HG03354 (cell line): ENCODE measurements at regions not wholly inside any gene's neighbourhood (a gene's known extent, or its start where the extent isn't known, plus 50 kb on each side); places are given as distances from the start of the nearest gene placed in this dataset.
"Not testable (repeated sequence)": the region's sequence is repeated elsewhere in the genome, so short reads cannot be mapped to it uniquely, and the experiment has no call there.

Experiments used
- ATAC-seq: cut with Tn5 transposase; IDR thresholded peaks from one replicate; pipeline ENCODE4 v1.9.1; 2021; ENCODE audit warnings: mild to moderate bottlenecking; ENCODE audit not compliant: unreplicated experiment, poor library complexity, severe bottlenecking

GRCh38 chr3:178329936-178330335 is 206.3 kb upstream of the KCNMB2 start:
- ATAC-seq: no peak

GRCh38 chr3:178334239-178334638 is 202.0 kb upstream of the KCNMB2 start:
- no peak for ATAC-seq

GRCh38 chr3:178336336-178336735 is 199.9 kb upstream of the KCNMB2 start:
- no peak for ATAC-seq

- ATAC-seq: no peak
Measured at GRCh38 chr3:178340506-178340905, 195.7 kb upstream of the KCNMB2 start.

- ATAC-seq: no peak
Measured at GRCh38 chr3:178341636-178342035, 194.6 kb upstream of the KCNMB2 start.

DNA sequence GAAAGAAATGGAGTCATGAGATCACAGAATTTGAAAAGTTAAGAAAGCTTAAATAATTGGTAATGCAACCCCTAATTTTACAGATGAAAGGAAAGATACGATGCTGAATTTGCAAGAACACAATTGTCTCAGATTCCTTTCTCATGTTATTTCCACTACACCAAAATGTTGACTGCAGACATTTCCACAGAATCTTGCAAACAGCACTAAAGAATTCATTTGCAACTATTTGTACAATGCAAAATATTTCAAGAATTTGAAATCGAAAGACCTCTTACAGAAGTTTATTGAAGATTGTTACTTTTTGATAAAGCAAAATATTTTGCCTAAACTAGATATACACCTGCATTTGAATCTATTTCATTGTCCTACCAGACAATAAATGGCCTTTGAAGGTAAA is 194.1 kb upstream of the KCNMB2 start:
- ATAC-seq: no peak

DNA sequence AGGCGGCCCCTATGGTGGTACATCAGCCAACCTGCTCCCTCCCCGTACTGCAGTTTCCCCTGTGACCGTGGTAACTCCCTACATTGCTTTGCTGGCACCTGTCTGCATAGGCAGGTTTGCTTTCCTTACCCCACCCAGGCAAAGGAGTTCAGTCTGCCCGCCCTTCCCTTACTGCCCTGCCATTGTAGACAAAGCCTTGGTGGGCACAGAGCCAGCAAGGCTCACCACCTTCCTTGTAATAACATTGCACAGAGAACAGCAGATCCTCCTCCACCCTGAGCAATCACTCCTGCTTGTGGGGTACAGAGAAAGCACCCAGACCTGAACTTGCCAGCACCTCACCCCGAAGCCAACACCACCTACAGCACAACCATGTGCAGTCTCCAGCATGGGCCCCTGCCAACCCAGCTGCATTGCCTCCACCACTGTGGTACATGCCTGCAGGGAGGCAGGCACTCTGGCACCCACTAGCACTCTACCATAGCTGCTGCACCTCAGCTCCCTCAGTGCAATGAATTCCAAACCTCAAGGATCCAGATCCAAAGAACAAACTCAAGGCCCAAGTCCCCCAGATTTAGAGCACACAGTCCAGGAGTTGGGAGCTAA is 192.7 kb upstream of the KCNMB2 start:
- ATAC-seq: no peak

GRCh38 chr3:178345944-178346343 is 190.3 kb upstream of the KCNMB2 start:
- ATAC-seq: no peak

GRCh38 chr3:178348561-178349217 is 187.5 kb upstream of the KCNMB2 start:
- not testable (repeated sequence) for ATAC-seq

GRCh38 chr3:178349218-178349596 is 187.0 kb upstream of the KCNMB2 start:
- not testable (repeated sequence) for ATAC-seq

- ATAC-seq: no peak
Measured at GRCh38 chr3:178350763-178351162, 185.5 kb upstream of the KCNMB2 start.

GRCh38 chr3:178352326-178353005 is 183.8 kb upstream of the KCNMB2 start:
- ATAC-seq: no peak

DNA sequence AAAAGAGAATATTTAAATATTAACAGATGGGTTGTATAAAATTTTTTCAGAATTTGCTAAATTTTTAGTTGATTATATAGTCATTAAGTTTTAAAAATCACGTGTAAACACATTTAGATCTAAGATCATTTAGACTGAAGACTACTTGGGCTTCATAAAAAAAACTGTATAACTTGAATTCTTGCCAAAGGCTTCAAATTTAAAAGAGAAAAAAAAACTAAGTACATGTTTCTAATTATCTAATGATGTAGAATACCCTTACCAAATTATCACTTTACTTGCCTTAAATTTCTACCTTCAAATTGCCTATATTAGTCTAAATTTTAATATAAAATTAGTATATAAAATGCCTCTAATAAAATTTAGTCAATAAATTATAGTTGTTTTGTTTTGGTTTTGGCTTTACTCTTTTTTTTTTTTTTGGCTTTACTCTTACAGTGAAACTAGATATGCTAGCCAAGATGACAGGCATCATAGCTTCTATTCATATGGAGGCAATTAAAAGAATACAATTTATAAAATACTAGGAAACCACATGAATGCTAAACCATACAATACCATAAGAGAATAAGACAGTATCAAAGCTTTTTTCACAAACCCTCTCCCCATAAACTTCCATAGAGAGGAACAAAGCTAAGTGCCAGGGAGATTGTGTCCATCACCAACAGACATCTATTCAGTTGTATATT is 183.1 kb upstream of the KCNMB2 start:
- ATAC-seq: no peak

DNA sequence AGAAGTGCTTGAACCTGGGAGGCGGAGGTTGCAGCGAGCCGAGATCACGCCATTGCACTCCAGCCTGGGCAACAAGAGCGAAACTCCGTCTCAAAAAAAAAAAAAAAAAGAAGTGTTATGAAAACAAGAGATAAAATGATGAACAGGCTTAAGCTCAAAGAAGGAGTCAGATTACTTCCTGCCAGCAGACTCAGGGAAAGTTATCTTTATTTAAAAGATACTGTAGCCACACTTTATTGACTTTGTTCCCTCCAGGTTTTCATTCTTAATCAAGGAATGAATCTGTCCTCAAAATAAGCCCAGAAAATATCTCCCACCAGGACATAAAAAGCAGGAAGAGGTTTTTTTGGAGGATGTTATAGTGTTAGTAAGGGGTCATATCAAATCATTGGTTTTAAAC is 176.5 kb upstream of the KCNMB2 start:
- no peak for ATAC-seq

- not testable (repeated sequence) for ATAC-seq
Measured at GRCh38 chr3:178363048-178363447, 173.2 kb upstream of the KCNMB2 start.

- ATAC-seq: no peak
Measured at GRCh38 chr3:178367817-178368617, 168.2 kb upstream of the KCNMB2 start.

GRCh38 chr3:178369006-178369405 is 167.2 kb upstream of the KCNMB2 start:
- ATAC-seq: no peak

- no peak for ATAC-seq
Measured at GRCh38 chr3:178369811-178370210, 166.4 kb upstream of the KCNMB2 start.

- no peak for ATAC-seq
Measured at GRCh38 chr3:178370387-178370786, 165.8 kb upstream of the KCNMB2 start.

DNA sequence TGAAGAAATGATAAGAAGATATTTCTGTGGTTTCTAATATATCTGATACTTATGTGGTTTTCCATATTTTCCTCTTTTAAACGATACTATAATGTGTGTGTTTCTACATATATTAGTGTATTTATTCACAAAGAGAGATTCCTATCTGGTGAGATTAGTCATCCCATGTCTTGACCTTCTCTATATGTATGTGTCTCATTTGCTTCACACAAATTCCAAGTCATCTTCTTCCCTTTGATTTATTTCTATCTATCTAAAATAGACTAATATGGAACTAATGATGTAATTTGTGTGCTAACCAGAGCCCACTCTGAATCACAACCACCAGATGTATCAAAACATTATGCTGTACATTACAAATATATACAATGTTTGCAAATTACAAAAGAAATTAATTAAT is 154.7 kb upstream of the KCNMB2 start:
- no peak for ATAC-seq
